ENCODE measurements at regions not wholly inside any gene's neighbourhood (a gene's known extent, or its start where the extent isn't known, plus 50 kb on each side); places are given as distances from the start of the nearest gene placed in this dataset.
A peak's percentile ranks its signal among the peaks of the same experiment; 100 is the strongest.

DNA sequence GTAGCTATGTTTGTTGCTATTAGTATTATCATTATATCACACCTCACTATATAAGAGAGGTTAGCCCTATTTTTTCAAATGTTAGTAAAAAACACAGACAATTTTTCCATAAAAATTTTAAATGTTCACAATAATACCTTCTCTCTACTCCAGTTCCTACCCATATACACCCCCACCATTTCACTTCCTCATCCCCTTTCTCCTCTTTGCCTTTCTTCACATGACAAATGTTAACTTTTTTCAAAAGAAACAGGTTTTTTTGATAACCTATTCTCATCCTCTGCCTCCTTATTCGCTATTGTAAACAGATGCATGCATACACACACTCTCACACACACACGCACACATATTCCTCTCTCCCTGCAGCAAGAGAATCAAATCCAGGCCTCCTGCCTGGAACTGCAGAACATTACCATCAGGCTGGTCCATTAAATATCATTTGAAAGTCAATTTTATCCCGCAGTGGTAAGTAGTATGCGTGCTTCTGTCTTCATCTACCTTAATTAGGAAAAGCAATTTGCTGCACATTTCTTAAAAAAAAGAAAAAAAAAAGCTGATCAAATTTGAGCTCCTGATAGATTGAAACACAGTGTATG lies 55.5 kb downstream of the MID1IP1 start:
- no peak for DNase-seq

DNA sequence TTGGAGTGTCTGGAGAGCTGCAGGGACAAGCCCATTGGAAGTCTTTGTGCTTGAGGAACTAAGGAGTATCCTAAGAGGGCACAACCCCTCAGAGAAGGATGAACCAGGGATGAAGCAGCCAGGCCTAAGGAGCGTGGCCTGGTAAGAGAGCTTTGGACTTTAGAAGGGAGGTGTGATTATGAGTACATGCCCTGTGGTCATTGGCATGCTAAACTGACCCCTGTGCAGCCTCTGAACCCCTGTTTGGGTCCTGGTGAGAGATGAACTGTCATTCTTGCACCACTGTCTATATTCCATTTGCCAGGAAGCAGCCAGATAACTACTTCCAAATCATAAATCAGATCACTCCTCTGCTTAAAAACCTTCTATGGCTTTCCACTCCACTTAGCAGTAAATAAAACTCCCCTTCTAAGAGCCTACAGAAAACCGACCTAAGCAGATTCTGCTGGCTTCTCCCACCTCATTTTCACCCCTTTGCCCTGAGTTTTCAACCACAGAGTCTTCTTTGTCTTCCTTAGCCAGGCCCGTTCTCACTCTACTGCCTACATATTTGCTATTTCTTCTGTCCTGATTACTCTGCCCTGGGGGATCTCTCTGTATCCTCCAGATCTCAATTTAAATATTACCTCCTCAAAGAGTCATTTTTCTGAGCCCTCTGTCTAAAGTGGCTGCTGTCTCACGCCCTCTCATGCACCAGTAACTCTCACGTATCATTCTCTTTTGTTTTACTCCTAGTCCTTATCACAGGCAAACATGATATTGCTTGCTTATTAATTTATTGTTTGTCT lies 56.7 kb downstream of the MID1IP1 start:
- no peak for DNase-seq

DNA sequence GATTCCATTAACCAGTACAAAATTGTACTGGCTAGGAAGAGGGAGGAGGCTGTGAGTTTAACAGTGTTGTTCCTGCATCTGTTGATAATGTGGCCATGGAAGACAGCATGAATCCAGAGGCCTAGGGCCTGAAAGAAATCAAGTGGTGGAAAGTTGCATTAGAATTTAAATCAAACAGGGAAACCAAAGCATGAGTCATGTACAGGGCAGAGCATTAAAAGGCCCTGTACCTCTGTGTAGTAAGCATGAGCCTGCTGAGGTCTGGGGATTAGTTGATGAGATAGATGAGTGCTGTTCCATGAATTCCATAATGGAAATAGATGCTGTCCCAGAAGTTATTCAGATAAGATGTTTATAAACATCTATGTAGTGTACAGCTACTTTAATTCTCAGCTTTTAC lies 58.3 kb downstream of the MID1IP1 start:
- DNase-seq, result no peak

DNA sequence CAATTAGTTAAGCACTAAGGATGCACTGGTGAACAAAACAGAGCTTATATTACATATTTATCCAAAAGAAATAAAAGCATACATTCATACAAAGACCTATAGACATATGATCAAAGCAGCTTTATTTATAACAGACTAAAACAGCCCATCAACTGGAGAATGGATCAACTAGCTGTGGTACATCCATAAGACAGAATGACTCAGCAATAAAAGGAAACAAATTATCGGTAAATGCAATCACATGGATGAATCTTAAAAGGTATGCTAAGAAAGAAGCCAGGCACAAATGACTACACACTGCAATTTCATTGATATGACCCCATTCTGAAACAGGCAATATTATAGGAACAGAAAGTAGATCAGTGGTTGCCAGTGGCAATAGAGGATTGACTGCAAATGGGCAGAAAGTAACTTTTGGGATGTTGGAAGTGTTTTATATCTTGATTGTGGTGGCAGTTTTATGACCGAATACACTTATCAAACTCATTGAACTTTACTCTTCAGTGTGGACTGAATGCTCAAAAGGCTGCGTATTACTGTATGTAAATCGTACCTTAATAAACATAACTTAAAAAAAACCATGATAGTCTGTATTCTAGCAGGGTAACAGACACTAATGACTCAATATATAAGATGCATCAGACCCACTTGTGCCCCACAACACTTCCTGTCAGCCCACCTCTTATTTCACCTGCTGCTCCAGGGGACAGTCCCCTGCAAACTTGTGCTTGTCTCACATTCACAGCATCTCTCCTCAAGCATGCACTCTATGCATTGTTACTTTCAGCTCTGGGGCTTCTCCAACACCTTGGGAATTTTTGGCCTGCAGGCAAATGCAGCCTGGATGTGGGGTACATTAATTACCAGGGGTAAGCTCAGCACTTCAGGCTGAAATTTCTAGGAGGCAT lies 59.1 kb downstream of the MID1IP1 start:
- DNase-seq, result no peak

DNA sequence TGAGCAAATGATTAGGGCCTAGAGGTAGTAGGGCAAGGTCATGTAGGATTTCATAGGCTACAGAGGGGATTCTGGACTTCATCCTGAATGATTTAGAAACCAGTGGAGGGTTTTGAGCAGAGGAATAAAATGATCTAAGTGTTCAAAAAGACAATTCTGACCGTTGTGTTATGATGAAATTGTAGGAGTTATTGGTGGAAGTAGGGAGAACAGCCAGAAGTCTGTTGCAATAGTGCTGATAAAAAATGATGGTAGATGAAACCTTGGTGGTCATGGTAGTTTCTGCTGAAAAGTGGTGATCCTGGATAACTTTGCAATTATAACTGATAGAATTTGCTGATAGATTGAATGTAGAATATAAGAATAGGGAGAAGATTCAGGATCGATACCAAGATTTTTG lies 60.2 kb downstream of the MID1IP1 start:
- no peak for DNase-seq

DNA sequence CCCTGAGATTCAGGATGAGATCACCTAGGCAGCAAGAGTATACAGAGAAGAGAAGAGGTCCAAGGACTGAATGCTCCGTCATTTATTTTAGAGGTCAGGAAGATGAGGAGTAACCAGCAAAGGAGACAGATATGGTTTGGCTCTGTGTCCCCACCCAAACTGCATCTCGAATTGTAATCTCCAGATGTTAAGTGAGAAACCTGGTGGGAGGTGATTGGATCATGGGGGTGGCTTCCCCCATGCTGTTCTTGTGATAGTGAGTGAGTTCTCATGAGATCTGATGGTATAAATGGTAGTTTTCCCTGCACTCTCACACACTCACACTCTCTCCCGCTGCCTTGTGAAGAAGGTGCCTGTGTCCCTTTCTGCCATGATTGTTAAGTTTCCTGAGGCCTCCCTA lies 60.8 kb downstream of the MID1IP1 start:
- DNase-seq, result no peak

DNA sequence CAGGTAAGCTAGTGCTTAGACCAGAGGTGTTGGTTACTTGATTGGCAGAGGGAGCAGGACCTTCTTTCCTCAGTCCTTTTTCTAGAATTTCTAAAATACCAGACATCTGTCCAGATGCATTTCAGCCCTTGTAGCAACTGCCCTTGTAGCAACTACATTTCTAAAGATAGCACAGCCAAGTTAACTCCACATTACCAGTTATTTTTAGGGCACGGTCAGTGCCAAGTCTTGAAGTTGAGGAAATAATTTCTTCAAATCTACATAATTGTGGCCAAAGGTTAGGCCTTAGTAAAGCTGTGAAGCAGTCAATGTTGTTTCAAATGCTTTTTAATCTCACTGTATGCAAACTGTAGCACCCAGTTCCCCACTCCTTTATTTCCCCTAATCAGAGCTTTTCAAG lies 62.9 kb downstream of the MID1IP1 start:
- DNase-seq, result no peak

DNA sequence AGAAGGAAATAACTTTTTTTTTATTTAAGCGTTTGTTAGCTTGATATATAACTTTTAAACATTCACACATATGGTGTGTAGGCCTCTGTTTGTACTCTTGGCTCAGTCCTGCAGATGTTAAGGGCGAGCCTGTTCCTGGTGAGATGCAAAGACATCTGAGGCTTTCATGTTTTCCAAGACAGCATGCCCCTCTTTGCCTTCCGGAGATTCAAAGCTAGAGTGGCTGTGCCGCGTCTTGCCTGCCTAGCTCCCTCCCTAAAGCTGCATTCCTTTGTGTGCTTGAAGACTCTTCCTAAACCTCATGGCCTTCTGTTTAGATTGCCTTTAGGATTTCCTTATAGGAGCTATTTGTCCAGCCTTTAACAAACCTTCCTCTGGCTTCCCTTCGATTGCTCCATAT lies 67.1 kb downstream of the MID1IP1 start:
- no peak for DNase-seq

DNA sequence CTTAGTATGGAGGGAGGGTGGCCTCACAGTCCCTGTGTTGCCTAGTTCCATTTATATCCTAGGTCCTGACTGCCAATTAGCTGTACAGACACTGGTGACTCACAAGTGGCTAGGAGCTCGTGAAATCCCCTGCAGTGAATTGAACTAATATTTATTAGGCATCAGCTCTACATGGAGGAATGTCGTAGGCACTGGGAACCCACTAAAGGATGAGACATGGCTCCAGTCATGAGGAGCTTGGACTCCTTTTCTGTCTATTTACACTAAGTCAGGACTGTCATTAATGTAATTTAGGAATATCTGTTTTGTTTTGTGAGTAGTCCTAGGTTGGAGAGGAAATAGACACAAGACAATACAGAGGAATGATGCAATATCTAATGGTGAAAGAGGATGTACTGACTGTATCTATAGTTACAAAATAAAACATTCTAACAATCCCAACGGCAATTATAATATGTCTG lies 67.7 kb downstream of the MID1IP1 start:
- DNase-seq, result no peak

DNA sequence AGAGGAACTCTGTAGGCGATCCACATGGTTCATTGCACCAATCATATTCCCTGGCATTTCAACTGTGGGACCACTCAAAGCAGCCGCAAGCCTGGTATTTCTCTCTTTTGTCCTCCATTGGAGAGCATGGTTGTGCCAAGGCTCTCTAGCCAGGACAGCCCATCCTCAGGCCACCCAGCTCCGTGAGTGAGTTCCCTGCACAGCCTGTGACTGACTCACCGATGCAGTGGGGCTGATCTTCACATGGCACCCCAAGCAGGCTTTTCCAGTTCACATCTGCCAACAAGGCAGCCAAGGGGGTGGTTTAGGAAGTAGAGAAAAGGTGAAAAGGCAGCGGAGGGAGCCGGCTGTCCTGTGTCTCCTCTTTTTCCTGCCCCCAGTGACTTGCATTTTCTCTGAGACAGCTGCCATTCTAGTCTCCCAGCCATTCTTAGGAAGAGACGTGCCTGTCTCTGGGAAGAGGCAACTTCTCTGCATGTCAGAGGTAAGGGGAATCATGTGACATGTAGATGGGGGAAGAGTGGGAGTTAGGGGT lies 69.2 kb downstream of the MID1IP1 start:
- DNase-seq, result no peak

DNA sequence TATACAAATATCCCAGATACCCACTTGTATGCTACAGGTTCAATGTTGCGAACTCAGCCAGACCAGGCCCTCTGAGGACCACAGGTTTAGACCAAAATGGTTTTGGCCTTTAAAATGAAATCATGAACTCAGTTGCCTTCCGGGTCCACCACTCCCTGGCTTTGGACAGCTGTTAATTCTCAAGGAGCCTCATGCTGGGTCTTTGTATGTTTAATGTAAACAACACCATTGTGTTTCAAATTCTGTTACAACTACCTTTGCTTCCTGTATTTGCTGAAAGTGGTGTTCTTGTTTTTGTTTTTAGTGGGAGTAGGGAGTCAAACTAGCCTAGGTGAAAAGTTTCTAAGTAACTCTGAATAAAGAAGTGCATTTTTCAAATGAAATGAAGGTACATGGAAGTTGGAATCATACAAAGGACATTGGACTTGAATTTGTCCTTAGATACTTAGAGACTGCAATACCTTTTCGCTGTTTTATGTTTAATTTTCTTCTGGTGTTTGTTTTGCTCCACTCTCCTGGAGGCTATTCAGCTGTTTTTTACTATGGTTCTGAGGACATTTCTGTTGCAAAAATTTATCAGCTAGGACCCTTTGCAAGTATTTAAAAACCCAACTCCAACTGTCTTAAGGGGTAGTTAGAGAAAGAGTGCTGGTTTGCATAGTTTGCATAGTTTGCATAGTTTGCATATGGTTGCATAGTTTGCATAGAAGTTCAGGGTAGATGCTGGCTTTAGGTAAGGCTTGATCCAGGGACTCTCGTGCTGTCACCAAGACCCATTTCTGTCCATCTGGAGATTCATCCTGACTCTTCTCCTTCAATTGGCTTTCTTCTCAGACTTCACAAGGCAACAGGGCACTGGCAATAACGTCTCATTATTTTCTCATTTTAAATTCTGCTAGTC lies 70.1 kb downstream of the MID1IP1 start:
- DNase-seq, result no peak

DNA sequence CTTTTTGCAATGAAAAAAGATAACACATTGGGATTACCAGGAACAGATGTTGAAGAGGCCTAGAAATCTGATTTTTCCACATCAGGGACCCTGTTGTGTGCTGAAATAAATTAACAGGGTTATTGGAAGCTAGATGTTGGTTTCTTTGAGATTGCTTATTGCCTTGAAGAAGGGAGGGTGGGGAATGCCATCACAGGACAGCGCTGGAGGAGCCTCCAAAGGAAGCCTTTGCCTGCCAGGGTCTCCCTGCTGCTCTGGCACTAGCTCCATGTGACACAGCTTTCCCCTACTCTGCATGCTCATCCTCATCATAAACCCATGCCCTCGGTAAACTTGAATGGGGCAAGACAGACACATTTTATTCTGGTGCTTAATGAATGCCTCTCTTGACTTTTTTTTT lies 76.1 kb downstream of the MID1IP1 start:
- DNase-seq, result no peak

DNA sequence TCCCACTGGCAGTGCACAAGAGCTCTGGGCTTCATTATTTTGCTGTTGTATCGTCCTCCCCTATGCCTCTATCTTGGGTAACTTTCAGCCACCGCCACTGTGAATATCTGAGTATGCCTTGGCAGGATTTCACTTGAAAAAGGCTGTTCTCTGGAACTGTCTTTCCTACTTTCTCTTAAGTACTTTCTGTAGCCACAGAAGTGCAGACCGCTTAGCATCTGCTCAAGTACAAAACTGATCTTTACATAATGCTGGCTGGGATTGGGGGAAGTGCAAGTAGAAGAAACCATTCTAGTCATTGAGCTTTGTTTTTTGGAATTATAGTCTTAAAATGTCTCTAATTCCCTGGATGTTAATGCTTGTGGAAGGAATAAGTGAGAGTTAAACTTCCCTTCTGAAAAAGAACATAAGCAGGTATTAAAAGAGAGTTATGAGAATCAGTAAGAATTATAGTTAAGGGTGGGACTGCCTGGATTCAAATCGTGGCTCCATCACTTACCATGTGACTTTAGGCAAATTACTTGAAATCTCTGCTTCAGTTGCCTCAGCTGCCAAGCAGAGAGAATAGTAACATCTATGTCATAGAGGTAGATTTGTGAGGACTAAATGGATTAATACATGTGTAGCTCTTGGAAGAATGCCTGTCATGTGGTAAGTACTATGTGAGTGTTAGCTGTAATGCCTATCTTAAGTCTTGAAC lies 77.5 kb downstream of the MID1IP1 start:
- no peak for DNase-seq

DNA sequence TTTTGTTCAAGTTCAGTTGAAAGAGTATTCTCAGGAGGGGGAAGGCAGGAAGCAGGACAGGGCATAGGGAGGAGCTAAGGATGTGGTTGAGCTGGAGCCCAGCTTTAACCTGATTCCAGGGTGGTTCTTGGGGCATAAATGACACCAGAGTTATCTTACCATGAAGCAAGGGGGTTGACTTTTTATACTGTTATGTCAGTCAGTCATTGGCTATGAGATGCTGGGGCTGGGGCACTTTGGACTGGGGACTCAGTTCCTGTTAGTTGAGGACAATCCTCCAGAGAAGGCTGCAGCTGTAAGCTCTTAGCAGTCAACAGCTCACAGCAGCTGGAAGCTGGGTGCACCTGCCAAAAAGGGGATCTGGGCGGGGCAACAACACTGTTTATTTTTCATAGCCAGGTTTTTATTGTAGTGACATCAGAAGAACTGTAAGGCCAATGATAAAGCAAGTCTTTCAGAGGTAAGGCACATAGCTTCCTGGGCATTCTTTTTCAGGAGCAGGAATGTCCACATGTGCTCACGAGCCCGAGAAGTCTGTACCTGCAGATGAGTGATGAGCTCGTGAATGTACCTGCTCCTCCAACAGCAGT lies 78.5 kb downstream of the MID1IP1 start:
- peak; percentile 31 for DNase-seq

DNA sequence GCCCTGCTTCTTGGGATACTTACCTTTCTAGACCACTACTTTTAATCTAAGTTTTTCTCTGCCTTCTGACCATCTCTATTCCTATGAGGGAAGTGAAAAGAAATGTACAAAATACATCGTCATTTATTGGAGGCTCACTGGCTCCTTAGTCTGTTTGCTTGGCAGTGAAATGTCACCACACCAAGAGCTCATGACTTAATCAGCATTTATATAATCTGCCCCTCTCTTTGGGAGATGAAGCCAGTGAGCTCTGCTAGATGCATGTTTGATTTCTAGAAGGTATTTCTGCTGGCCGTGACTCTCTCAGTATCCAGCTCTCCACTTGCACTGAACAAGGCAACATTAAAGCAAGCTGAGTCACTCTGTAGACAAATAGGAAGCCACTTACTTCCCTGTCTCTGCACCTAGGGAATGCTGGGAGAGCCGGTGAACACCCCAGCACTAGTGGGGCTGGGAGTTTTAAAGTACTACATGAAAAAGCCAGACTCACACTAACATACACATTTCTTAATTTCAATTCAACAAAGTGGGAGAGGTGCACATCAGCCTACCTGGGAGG lies 79.1 kb downstream of the MID1IP1 start:
- peak; percentile 4 for DNase-seq

DNA sequence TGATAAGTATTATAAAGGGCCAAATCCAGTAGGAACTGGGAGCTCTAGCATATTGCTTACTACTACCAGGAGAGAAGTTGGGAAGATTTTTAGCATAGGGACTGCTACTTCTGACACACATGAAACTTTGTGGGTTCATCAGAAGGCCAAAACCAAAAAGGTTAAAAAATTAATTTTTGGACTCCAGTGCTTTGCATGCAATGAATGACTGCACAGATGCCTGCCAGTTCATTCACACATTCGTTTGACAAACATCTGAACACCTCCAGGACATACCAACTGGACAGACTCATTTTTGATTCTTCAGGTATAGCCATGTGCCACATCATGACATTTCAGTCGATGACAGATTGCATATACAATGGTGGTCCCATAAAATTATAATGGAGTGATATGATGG lies 79.8 kb downstream of the MID1IP1 start:
- no peak for DNase-seq

DNA sequence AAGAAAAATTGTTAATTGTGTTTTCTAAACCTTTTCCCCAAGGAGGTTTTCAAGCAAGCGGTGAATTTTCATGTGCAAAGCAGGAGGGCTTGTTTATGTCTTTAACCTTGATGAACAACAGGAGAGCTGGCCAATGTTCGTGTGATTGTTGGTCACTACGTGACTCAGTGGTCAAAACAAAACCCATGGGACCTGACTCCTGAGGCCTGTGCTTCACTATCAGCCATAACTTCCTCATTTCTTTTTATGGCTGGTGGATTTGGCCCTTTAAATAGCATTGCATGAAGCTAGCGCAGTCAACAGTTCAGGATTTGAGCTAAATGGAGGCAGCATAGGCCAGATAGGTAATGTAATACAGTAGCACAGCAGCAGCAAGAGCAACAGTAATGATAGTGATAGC lies 80.5 kb downstream of the MID1IP1 start:
- DNase-seq, result no peak

DNA sequence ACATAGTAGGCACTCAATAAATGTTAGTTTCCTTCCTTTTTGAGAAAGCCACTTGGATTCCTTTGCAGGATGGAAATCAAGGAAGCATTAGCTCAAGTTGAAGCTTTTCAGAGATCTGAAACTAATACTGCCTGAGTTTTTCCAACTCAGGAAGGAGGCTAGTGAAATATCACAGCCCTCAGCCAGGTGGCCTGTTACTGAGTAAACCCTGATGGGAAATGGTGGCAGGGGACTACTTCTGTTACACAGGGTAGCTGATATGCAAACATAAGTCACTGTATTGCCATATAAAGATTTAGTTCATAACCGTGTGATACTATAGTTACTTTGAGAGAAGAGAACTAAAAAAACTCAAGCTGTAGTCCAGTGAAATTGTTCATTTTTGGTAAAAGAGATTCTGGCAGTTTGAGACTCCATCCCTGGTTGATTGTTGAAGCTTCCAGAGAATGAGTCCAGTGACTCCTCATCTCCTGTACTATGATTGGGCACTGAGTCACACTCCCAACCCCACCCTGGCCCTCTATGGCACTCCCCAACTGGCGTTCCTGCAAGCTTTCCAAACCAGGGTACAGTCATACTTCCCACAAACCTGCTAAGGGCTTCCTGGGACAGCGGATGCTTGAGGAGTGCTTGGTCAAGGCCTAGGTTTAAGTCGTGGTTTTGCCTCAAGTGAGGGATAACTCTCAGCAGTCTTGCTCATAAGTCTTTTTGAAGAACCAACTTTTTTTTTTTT lies 81.8 kb downstream of the MID1IP1 start:
- no peak for DNase-seq

DNA sequence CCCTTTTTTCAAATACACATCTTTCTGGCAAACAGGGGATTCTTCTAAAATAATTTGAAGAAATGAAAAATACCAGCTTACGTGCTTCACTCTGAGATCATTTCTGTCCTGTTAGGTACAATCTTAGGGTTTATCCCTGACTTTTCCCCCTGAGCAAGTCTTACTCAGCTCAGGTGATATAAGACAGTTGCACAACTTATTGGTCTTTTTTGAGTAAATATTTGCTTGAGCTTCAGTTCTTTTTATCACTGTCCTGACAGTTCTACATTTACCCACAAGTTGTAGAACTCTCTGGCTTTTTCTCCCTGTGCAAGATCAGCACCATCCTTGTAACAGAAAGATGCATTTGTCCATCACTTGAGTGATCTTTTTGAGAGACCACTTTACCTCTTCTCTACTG lies 84.9 kb downstream of the MID1IP1 start:
- no peak for DNase-seq

DNA sequence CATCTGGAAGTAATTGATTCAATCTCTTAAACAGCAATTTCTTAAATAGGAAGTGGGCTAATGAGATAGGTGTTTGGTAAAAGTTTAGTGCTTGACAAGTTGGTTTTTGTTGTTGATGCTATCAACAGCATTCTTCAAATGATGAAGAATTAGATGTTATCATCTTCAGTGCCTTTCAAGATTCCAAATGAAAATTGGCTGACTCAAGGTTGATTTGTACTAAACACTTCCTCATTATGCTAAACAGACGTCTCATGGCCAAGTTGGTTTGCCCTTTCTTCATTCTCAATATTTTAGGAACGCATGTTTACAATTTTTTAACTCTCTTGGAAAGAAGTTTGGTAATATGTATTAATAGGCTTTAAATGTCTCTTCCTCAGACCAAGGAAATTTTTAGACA lies 86.0 kb downstream of the MID1IP1 start:
- no peak for DNase-seq

All from NCI-H1092 treated with DMSO at 0.1 percent for 48 hours (cell line).